Spleen (tissue), 7 donors: ENCODE measurements at regions not wholly inside any gene's neighbourhood (a gene's known extent, or its start where the extent isn't known, plus 50 kb on each side); places are given as distances from the start of the nearest gene placed in this dataset.

ENCODE experiments used
- CTCF ChIP-seq, 11 experiments: fragments of 200-600 bp in 7 of 11; fragments of 450-650 bp in 4 of 11; sonication (generic) in 4 of 11; IDR thresholded peaks in 8 of 11; conservative IDR thresholded peaks in 3 of 11; 1 replicate in 7 of 11; 2 replicates in 4 of 11; pipeline versions ENCODE4 v1.4.0 to v1.8.0; 2016 to 2021; ENCODE audit warnings: antibody characterized with exemption in 11 of 11, inconsistent platforms in 4 of 11, mild to moderate bottlenecking in 1 of 11
- POLR2A ChIP-seq, 3 donors: fragments of 450-650 bp; IDR thresholded peaks; one replicate each; pipeline ENCODE4 v1.5.1; 2017; ENCODE audit warnings: antibody characterized with exemption in 3 of 3, mild to moderate bottlenecking in 1 of 3
- POLR2AphosphoS5 ChIP-seq, 3 donors: sonication (generic); formaldehyde crosslinking; IDR thresholded peaks; one replicate each; pipeline ENCODE4 v1.5.1; 2017; ENCODE audit warnings: antibody characterized with exemption in 3 of 3
- donor health status: DM: no; HTN: no; CAD: no; lungs with moderate emphysema.
- donor health status: DM: no; HTN: no; CAD: no.
- donor health status: DM: no; HTN: no; CAD: no.

GRCh38 chr5:3027185-3027865 lies 275.8 kb upstream of the IRX2 start:
- TF ChIP-seq CTCF (IDR thresholded peaks at IDR 0.05 in 8 of 11, conservative IDR thresholded peaks at IDR 0.05 in 3 of 11) (no peak), POLR2A (IDR thresholded peaks at IDR 0.05) (no peak), POLR2AphosphoS5 (IDR thresholded peaks at IDR 0.05) (no peak)
